CD14-positive monocyte (primary cell): ENCODE measurements at regions not wholly inside any gene's neighbourhood (a gene's known extent, or its start where the extent isn't known, plus 50 kb on each side); places are given as distances from the start of the nearest gene placed in this dataset.

ENCODE experiments used
- DNase-seq, 3 donors: peaks; one replicate each; pipeline ENCODE4 v3.0.0-alpha.2; 2011 to 2022
- H2AFZ ChIP-seq: 2 replicates; pipeline ENCODE4 v1.6.0; 2012; ENCODE audit warnings: mild to moderate bottlenecking, low read depth, low read length, inconsistent platforms; ENCODE audit not compliant: insufficient read depth, poor library complexity, severe bottlenecking
- H3K27ac ChIP-seq, 2 donors: 1 replicate in 1 of 2; 2 replicates in 1 of 2; pipeline ENCODE4 v1.5.1; 2012 to 2013; ENCODE audit warnings: low read length in 2 of 2, control low read depth in 1 of 2, inconsistent platforms in 1 of 2, low read depth in 1 of 2, mild to moderate bottlenecking in 1 of 2
- H3K27me3 ChIP-seq, 2 donors: one replicate each; pipeline versions ENCODE4 v1.6.0 to v1.6.1; 2011 to 2013; ENCODE audit warnings: low read length in 2 of 2; ENCODE audit not compliant: control insufficient read depth in 2 of 2, insufficient read depth in 2 of 2
- H3K36me3 ChIP-seq, 2 donors: replicated peaks in 1 of 2; 1 replicate in 1 of 2; 2 replicates in 1 of 2; pipeline versions ENCODE4 v1.5.1 to v1.6.1; 2012 to 2013; ENCODE audit warnings: low read length in 2 of 2, control low read depth in 1 of 2, inconsistent platforms in 1 of 2, mild to moderate bottlenecking in 1 of 2; ENCODE audit not compliant: insufficient read depth in 2 of 2, control insufficient read depth in 1 of 2
- H3K4me1 ChIP-seq, 2 donors: 1 replicate in 1 of 2; 2 replicates in 1 of 2; pipeline versions ENCODE4 v1.5.1 to v1.6.1; 2012 to 2013; ENCODE audit warnings: low read length in 2 of 2, control low read depth in 1 of 2, inconsistent platforms in 1 of 2, mild to moderate bottlenecking in 1 of 2, moderate library complexity in 1 of 2; ENCODE audit not compliant: insufficient read depth in 2 of 2, control insufficient read depth in 1 of 2
- H3K4me2 ChIP-seq: replicated peaks from 2 replicates; pipeline ENCODE3; 2012; ENCODE audit warnings: low read length, moderate library complexity, mild to moderate bottlenecking; ENCODE audit not compliant: poor library complexity, severe bottlenecking; ENCODE audit errors: extremely low read depth
- H3K4me3 ChIP-seq, 3 experiments: fragments of 200-600 bp in 1 of 3; sonication (generic) in 1 of 3; replicated peaks in 1 of 3; 1 replicate in 2 of 3; 2 replicates in 1 of 3; pipeline ENCODE4 v1.5.1; 2011 to 2013; ENCODE audit warnings: low read length in 3 of 3, mild to moderate bottlenecking in 3 of 3, control low read depth in 2 of 3, low read depth in 2 of 3, inconsistent platforms in 1 of 3, moderate library complexity in 1 of 3
- H3K79me2 ChIP-seq: 2 replicates; pipeline ENCODE4 v1.6.0; 2012; ENCODE audit warnings: mild to moderate bottlenecking, control low read depth, inconsistent platforms, low read length, moderate library complexity; ENCODE audit not compliant: insufficient read depth
- H3K9ac ChIP-seq: 2 replicates; pipeline ENCODE4 v1.6.0; 2017; ENCODE audit warnings: low read length, mild to moderate bottlenecking; ENCODE audit not compliant: insufficient read depth, poor library complexity, severe bottlenecking
- H3K9me3 ChIP-seq, 2 donors: replicated peaks in 1 of 2; 1 replicate in 1 of 2; 2 replicates in 1 of 2; pipeline versions ENCODE4 v1.5.1 to v1.6.1; 2012 to 2013; ENCODE audit warnings: low read length in 2 of 2, control low read depth in 1 of 2; ENCODE audit not compliant: control insufficient read depth in 1 of 2, insufficient read depth in 1 of 2
- H4K20me1 ChIP-seq: 2 replicates; pipeline ENCODE4 v1.6.0; 2012; ENCODE audit warnings: mild to moderate bottlenecking, low read length, control low read depth, moderate library complexity; ENCODE audit not compliant: insufficient read depth
- H3K27ac Mint-ChIP-seq, 7 donors: one replicate each; pipeline ENCODE4 v1.8.0; 2020; ENCODE audit warnings: mild to moderate bottlenecking in 7 of 7, mixed read lengths in 7 of 7, moderate library complexity in 6 of 7, inconsistent platforms in 2 of 7
- H3K27me3 Mint-ChIP-seq, 3 donors: one replicate each; pipeline ENCODE4 v1.8.0; 2021 to 2022; ENCODE audit warnings: low read depth in 3 of 3, mild to moderate bottlenecking in 3 of 3, mixed read lengths in 3 of 3, moderate library complexity in 3 of 3, inconsistent platforms in 1 of 3
- H3K36me3 Mint-ChIP-seq, 2 donors: one replicate each; pipeline ENCODE4 v1.8.0; 2020; ENCODE audit warnings: mixed read lengths in 2 of 2, inconsistent platforms in 1 of 2, mild to moderate bottlenecking in 1 of 2
- H3K4me1 Mint-ChIP-seq: one replicate; pipeline ENCODE4 v1.8.0; 2020; ENCODE audit warnings: mild to moderate bottlenecking, mixed read lengths
- H3K4me3 Mint-ChIP-seq, 2 donors: one replicate each; pipeline ENCODE4 v1.8.0; 2020; ENCODE audit warnings: mild to moderate bottlenecking in 2 of 2, mixed read lengths in 2 of 2, moderate library complexity in 1 of 2
- H3K9me3 Mint-ChIP-seq, 7 donors: one replicate each; pipeline ENCODE4 v1.8.0; 2020 to 2022; ENCODE audit warnings: mixed read lengths in 7 of 7, mild to moderate bottlenecking in 6 of 7, moderate library complexity in 6 of 7, inconsistent platforms in 2 of 7
- CTCF ChIP-seq: fragments of 200-600 bp; IDR thresholded peaks from one replicate; pipeline ENCODE4 v1.8.0; 2022; ENCODE audit warnings: antibody characterized with exemption, mild to moderate bottlenecking
- WGBS: methylation state at CpG from one replicate; pipeline ENCODE4 v1.1.5; 2013; ENCODE audit warnings: missing lambda C conversion rate; ENCODE audit not compliant: insufficient coverage; 5-methylcytosine and 5-hydroxymethylcytosine counted together
- intact Hi-C, 2 donors: fragments of 100-400 bp; cut with micrococcal nuclease; formaldehyde crosslinking; loops; one replicate each; pipeline versions ENCODE4 v1.15.0 to v1.15.1; 2023

- no peak overlapping the region for H3K27ac Mint-ChIP-seq
- Histone ChIP-seq H3K4me3 (no peak overlapping the region), H3K4me2 (no peak overlapping the region), H4K20me1 (no peaks in the 10 kb centered on the region), H3K9me3 (no peaks in the 10 kb centered on the region), H2AFZ (no peak overlapping the region), H3K79me2 (no peaks in the 10 kb centered on the region), H3K4me1 (peaks cover 0 to 7% of the 10 kb centered on the region in 2 donors), H3K36me3 (no peaks in the 10 kb centered on the region), H3K9ac (no peak overlapping the region), H3K27me3 (no peaks in the 10 kb centered on the region), H3K27ac (no peak overlapping the region)
- H3K4me1 Mint-ChIP-seq, result no peaks in the 10 kb centered on the region
- H3K4me3 Mint-ChIP-seq, result no peak overlapping the region
- no peak for TF ChIP-seq CTCF
- intact Hi-C loops, result no loop called here
- peak in 2 of 3 donors; percentile 27 to 69 for DNase-seq
- peaks cover 0 to 2% (median 1%) of the 10 kb centered on the region in 3 donors for H3K27me3 Mint-ChIP-seq
- peaks cover 0 to 2% (median 0%) of the 10 kb centered on the region in 7 donors for H3K9me3 Mint-ChIP-seq
- no peaks in the 10 kb centered on the region for H3K36me3 Mint-ChIP-seq
These were observed 272.6 kb upstream of the UBE2E3 start for GRCh38 chr2:180707884-180708205.

- no peaks in the 10 kb centered on the region for H3K9me3 ChIP-seq
- Mint-ChIP-seq H3K9me3 (peaks cover 0 to 2% (median 0%) of the 10 kb centered on the region in 7 donors), H3K36me3 (no peaks in the 10 kb centered on the region), H3K27ac (no peak overlapping the region), H3K27me3 (peaks cover 0 to 2% (median 1%) of the 10 kb centered on the region in 3 donors), H3K4me1 (no peaks in the 10 kb centered on the region), H3K4me3 (no peak overlapping the region)
- H3K79me2 ChIP-seq, result no peaks in the 10 kb centered on the region
- TF ChIP-seq CTCF, result no peak
- no peak overlapping the region for H3K4me2 ChIP-seq
- peak in 1 of 3 donors; percentile 0 for DNase-seq
- H3K27ac ChIP-seq, result no peak overlapping the region
- no peaks in the 10 kb centered on the region for H3K27me3 ChIP-seq
- no peaks in the 10 kb centered on the region for H3K36me3 ChIP-seq
- 0% methylated on average over 1 of the region's 3 CpGs for WGBS
- intact Hi-C loops, result no loop called here
- H4K20me1 ChIP-seq, result no peaks in the 10 kb centered on the region
- H2AFZ ChIP-seq, result no peak overlapping the region
- no peak overlapping the region for H3K4me3 ChIP-seq
- H3K9ac ChIP-seq, result no peak overlapping the region
- H3K4me1 ChIP-seq, result peaks cover 0 to 7% of the 10 kb centered on the region in 2 donors
These were observed 273.1 kb upstream of the UBE2E3 start for GRCh38 chr2:180707175-180707883.
